ENCODE measurements at regions not wholly inside any gene's neighbourhood (a gene's known extent, or its start where the extent isn't known, plus 50 kb on each side); places are given as distances from the start of the nearest gene placed in this dataset.

GRCh38 chr14:101060171-101060601 is 156.7 kb upstream of the RTL1 start:
- no peak for TF ChIP-seq NFIC (IDR thresholded peaks at IDR 0.05; ENCODE audit: borderline replicate concordance)
- TF ChIP-seq JUND (IDR thresholded peaks at IDR 0.05) = no peak
- no peak for TF ChIP-seq EZH2phosphoT487 (IDR thresholded peaks at IDR 0.05; ENCODE audit: borderline replicate concordance, low read depth)
- no peak for TF ChIP-seq CTCF (IDR thresholded peaks at IDR 0.05)
- no peak for TF ChIP-seq POLR2AphosphoS5 (IDR thresholded peaks at IDR 0.05; ENCODE audit: low read depth, low read length)
- no peak for TF ChIP-seq TCF12 (IDR thresholded peaks at IDR 0.05)
- TF ChIP-seq YY1 (IDR thresholded peaks at IDR 0.05; ENCODE audit: low read depth) = no peak
- no peak for TF ChIP-seq MXI1 (IDR thresholded peaks at IDR 0.05; ENCODE audit: low read depth, low read length)
- no peak for TF ChIP-seq ZBTB33 (IDR thresholded peaks at IDR 0.05; ENCODE audit: borderline replicate concordance, low read depth)
- TF ChIP-seq MAX (IDR thresholded peaks at IDR 0.05; ENCODE audit: low read depth) = no peak
- no peak for TF ChIP-seq REST (IDR thresholded peaks at IDR 0.05; ENCODE audit: low read depth, low read length)
- no peak for TF ChIP-seq GATA2 (CRISPR knock-in tag; IDR thresholded peaks at IDR 0.05)
- TF ChIP-seq FOXM1 (IDR thresholded peaks at IDR 0.05; ENCODE audit: low read depth) = no peak
- no peak for TF ChIP-seq FOSL2 (IDR thresholded peaks at IDR 0.05; ENCODE audit: borderline replicate concordance, low read depth)

Data from SK-N-SH (cell line).